Panc1 (cell line): ENCODE measurements at regions not wholly inside any gene's neighbourhood (a gene's known extent, or its start where the extent isn't known, plus 50 kb on each side); places are given as distances from the start of the nearest gene placed in this dataset.

ENCODE experiments used
- ATAC-seq: fragments of 200-7000 bp; cut with Tn5 transposase; 2 replicates; pipeline ENCODE4 v1.9.1; 2020; ENCODE audit warnings: mild to moderate bottlenecking, moderate library complexity
- BruUV-seq: library from RNA; stranded (reverse); fragments of 400-500 nt; replicated peaks from 2 replicates; lab custom pipeline; 2021; lab: Mats Ljungman, UMichigan
- CTCF ChIA-PET: fragments of 300-600 bp; sonication (Branson Sonifier 250); formaldehyde crosslinking; loops from one replicate; lab custom pipeline; 2022; ENCODE audit warnings: antibody characterized with exemption; lab: Charles Lee
- POLR2A ChIA-PET: fragments of 300-600 bp; sonication (Branson Sonifier 250); formaldehyde crosslinking; loops from one replicate; lab custom pipeline; 2022; ENCODE audit warnings: antibody characterized with exemption; lab: Charles Lee
- DNase-seq: peaks from one replicate; pipeline ENCODE4 v3.0.0-alpha.2; 2010; ENCODE audit warnings: low read depth, low spot score
- H3K27ac ChIP-seq: 2 replicates; pipeline ENCODE4 v1.5.1; 2011; ENCODE audit warnings: mild to moderate bottlenecking, low read length, inconsistent platforms
- H3K27me3 ChIP-seq: fragments of 200-500 bp; sonication (Bioruptor generic); 2 replicates; pipeline ENCODE4 v1.6.0; 2014; ENCODE audit warnings: low read length, inconsistent platforms; ENCODE audit not compliant: control insufficient read depth, insufficient read depth
- H3K36me3 ChIP-seq: fragments of 200-500 bp; sonication (Bioruptor generic); 2 replicates; pipeline ENCODE4 v1.5.1; 2014; ENCODE audit warnings: inconsistent platforms, mild to moderate bottlenecking, low read length, moderate library complexity; ENCODE audit not compliant: control insufficient read depth, insufficient read depth
- H3K4me1 ChIP-seq: 2 replicates; pipeline ENCODE4 v1.5.1; 2011; ENCODE audit warnings: inconsistent platforms, mild to moderate bottlenecking, low read length, moderate library complexity; ENCODE audit not compliant: control insufficient read depth, insufficient read depth
- H3K4me3 ChIP-seq, 2 experiments: 2 replicates each; pipeline ENCODE4 v1.5.1; 2011 to 2012; ENCODE audit warnings: low read depth in 2 of 2, low read length in 2 of 2, mild to moderate bottlenecking in 2 of 2, inconsistent platforms in 1 of 2, moderate library complexity in 1 of 2
- H3K9me3 ChIP-seq: fragments of 200-500 bp; sonication (Bioruptor generic); 2 replicates; pipeline ENCODE4 v1.5.1; 2014; ENCODE audit warnings: low read depth, mild to moderate bottlenecking, inconsistent platforms, low read length, moderate library complexity; ENCODE audit not compliant: control insufficient read depth, insufficient read depth
- CTCF ChIP-seq: fragments of 450-650 bp; IDR thresholded peaks from 2 replicates; pipeline ENCODE4 v1.5.1; 2017; ENCODE audit warnings: mild to moderate bottlenecking
- POLR2AphosphoS5 ChIP-seq: IDR thresholded peaks from 2 replicates; pipeline ENCODE4 v1.6.1; 2012; ENCODE audit warnings: mild to moderate bottlenecking, low read depth, low read length, moderate library complexity
- REST ChIP-seq, 2 experiments: IDR thresholded peaks; 2 replicates each; pipeline ENCODE4 v1.6.1; 2011 to 2012; ENCODE audit warnings: low read depth in 2 of 2, control low read depth in 1 of 2, low read length in 1 of 2, mild to moderate bottlenecking in 1 of 2, moderate library complexity in 1 of 2; ENCODE audit not compliant: insufficient read depth in 1 of 2
- SIN3A ChIP-seq: IDR thresholded peaks from 2 replicates; pipeline ENCODE4 v1.6.1; 2012; ENCODE audit warnings: low read depth, mild to moderate bottlenecking, low read length, moderate library complexity, borderline replicate concordance; ENCODE audit not compliant: insufficient read depth
- TCF7L2 ChIP-seq: IDR thresholded peaks from 2 replicates; pipeline ENCODE4 v1.6.1; 2011; ENCODE audit warnings: mild to moderate bottlenecking, low read depth, low read length, inconsistent platforms
- in situ Hi-C: cut with HindIII; loops from 2 replicates; pipeline ENCODE4 v1.10.0; 2016; ENCODE audit warnings: low sequenced_read_pairs, low pct_unique_long_range_greater_than_20kb
- intact Hi-C: fragments of 100-400 bp; cut with micrococcal nuclease; formaldehyde crosslinking; loops from one replicate; pipeline ENCODE4 v1.10.0; 2022; ENCODE audit not compliant: unreplicated experiment

GRCh38 chr13:31540281-31540680, 199.0 kb upstream of the RXFP2 start:
- no peak for TF ChIP-seq CTCF
- intact Hi-C loops: no loop called here
- in situ Hi-C loops: no loop called here

GRCh38 chr13:31543190-31543589, 196.1 kb upstream of the RXFP2 start:
- H3K36me3 ChIP-seq: no peaks in the 10 kb centered on the region
- ATAC-seq: no peak
- intact Hi-C loops: no loop called here

More at GRCh38 chr13:31540281-31540680, 199.0 kb upstream of the RXFP2 start:
- ATAC-seq: no peak
- Histone ChIP-seq H3K4me3 (no peak overlapping the region), H3K4me1 (no peaks in the 10 kb centered on the region; the same call in 1 of the 2 replicates), H3K27ac (no peak overlapping the region), H3K36me3 (no peaks in the 10 kb centered on the region), H3K9me3 (no peaks in the 10 kb centered on the region), H3K27me3 (no peaks in the 10 kb centered on the region)
- ChIA-PET POLR2A (no interaction called here), CTCF (no interaction called here)
- DNase-seq: no peak
- BruUV-seq: no TSS peak

GRCh38 chr13:31545616-31546015, 193.7 kb upstream of the RXFP2 start:
- H3K27me3 ChIP-seq: no peaks in the 10 kb centered on the region
- no peaks in the 10 kb centered on the region for H3K36me3 ChIP-seq
- POLR2A ChIA-PET: no interaction called here
- CTCF ChIA-PET: no interaction called here
- H3K27ac ChIP-seq: no peak overlapping the region
- TF ChIP-seq SIN3A: no peak
- TF ChIP-seq CTCF: no peak
- TF ChIP-seq TCF7L2: no peak
- no peak for TF ChIP-seq REST (IDR thresholded peaks at IDR 0.05; ENCODE audit: insufficient read depth in 1 of 2, low read depth in 2 of 2, low read length in 1 of 2)
- no peak for TF ChIP-seq POLR2AphosphoS5
- no peaks in the 10 kb centered on the region for H3K9me3 ChIP-seq
- intact Hi-C loops: no loop called here
- H3K4me1 ChIP-seq: no peaks in the 10 kb centered on the region
- no peak overlapping the region for H3K4me3 ChIP-seq
- no peak for ATAC-seq
- in situ Hi-C loops: no loop called here
- DNase-seq: no peak
- BruUV-seq: no TSS peak

More at GRCh38 chr13:31543190-31543589, 196.1 kb upstream of the RXFP2 start:
- CTCF ChIA-PET: no interaction called here
- TF ChIP-seq SIN3A (no peak), REST (IDR thresholded peaks at IDR 0.05; ENCODE audit: insufficient read depth in 1 of 2, low read depth in 2 of 2, low read length in 1 of 2) (no peak)
- no TSS peak for BruUV-seq
- POLR2A ChIA-PET: no interaction called here
- H3K4me1 ChIP-seq: no peaks in the 10 kb centered on the region; the same call in 1 of the 2 replicates
- no peaks in the 10 kb centered on the region for H3K9me3 ChIP-seq
- no peak for DNase-seq
- in situ Hi-C loops: no loop called here
- H3K27ac ChIP-seq: no peak overlapping the region
- no peaks in the 10 kb centered on the region for H3K27me3 ChIP-seq
- no peak overlapping the region for H3K4me3 ChIP-seq
